ENCODE measurements at regions not wholly inside any gene's neighbourhood (a gene's known extent, or its start where the extent isn't known, plus 50 kb on each side); places are given as distances from the start of the nearest gene placed in this dataset.

- TF ChIP-seq CTCF (IDR thresholded peaks at IDR 0.05; ENCODE audit: insufficient read depth, low read length, poor library complexity, severe bottlenecking), result no peak
- no peak for TF ChIP-seq EZH2phosphoT487 (conservative IDR thresholded peaks at IDR 0.05; ENCODE audit: low read length)
Measured at GRCh38 chrX:39805825-39806224, 291.9 kb downstream of the BCOR start.
